GM18519 (cell line): ENCODE measurements at regions not wholly inside any gene's neighbourhood (a gene's known extent, or its start where the extent isn't known, plus 50 kb on each side); places are given as distances from the start of the nearest gene placed in this dataset.
"Not testable (repeated sequence)": the region's sequence is repeated elsewhere in the genome, so short reads cannot be mapped to it uniquely, and the experiment has no call there.

Experiments
- ATAC-seq: cut with Tn5 transposase; IDR thresholded peaks from one replicate; pipeline ENCODE4 v1.9.1; 2021; ENCODE audit warnings: mild to moderate bottlenecking, moderate library complexity; ENCODE audit not compliant: unreplicated experiment, low FRiP score

DNA sequence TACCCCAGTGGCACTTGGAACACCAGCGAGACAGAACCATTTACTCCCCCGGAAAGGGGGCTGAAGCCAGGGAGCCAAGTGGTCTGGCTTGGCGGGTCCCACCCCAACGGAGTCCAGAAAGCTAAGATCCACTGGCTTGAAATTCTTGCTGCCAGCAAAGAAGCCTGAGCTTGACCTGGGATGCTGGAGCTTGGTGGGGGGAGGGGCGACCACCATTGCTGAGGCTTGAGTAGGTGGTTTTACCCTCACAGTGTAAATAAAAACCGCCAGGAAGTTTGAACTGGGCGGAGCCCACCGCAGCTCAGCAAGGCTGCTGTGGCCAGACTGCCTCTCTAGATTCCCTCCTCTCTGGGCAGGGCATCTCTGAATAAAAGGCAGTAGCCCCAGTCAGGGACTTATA is 62.8 kb downstream of the RPS24 start:
- ATAC-seq, result not testable (repeated sequence)

DNA sequence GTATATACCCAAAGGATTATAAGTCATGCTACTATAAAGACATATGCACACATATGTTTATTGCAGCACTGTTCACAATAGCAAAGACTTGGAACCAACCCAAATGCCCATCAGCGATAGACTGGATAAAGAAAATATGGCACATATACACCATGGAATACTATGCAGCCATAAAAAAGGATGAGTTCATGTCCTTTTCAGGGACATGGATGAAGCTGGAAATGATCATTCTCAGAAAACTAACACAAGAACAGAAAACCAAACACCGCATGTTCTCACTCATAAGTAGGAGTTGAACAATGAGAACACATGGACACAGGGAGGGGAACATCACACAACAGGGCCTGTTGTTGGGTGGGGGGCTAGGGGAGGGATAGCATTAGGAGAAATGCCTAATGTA is 68.9 kb downstream of the RPS24 start:
- ATAC-seq, result not testable (repeated sequence)

DNA sequence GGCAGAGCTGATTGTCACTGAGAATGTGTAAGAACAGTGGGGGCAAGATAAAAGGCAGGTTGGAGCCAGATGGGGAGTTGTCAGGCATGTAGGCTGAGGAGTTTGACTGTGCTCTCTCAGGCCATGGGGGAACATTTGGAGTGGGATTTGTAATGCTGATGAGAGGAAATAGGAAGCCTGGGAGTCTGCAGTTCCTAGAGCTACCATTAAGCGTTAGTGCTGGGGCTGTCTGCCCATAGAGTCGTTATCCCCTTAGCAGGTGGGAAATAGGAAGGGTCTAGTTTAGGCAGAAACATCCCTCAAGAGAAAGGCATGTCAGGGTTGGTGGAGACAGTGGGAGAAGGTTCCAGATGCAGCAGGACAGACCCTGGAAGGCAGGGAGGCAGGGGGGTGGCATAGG is 75.5 kb downstream of the RPS24 start:
- ATAC-seq, result no peak

DNA sequence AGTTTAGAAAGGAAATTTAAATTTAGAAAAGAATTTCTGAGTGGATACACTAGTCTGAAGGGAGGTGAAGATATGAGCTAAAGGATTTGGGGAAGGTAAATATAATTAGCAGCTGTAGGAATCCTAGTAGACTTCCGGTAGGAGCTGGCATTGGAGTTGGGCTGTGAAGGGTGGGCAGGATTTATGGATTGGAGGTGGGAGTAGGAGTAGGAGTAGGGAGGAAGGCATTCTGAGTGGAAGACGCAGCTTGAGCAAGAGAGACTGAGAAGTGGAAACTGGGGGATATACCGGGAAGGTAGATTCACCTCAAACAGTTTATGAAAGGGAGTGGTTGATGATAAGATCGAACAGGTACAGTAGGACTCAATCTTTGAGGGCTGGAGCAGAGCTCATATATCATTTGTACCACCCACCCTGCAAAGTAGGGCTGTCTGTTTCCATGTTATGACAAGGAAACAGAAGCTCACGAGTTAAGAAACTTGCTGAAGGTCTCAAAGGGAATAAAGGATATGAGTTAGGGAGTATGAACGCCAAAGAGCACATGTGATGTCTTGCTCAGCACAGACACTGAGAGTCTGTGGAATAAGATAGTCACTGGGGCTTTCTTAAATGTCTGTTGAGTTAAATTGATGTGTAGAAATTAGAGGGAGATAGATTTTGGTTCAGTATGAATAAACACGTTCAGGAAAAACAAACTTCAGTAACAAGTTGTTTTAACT is 81.6 kb downstream of the RPS24 start:
- ATAC-seq, result no peak

DNA sequence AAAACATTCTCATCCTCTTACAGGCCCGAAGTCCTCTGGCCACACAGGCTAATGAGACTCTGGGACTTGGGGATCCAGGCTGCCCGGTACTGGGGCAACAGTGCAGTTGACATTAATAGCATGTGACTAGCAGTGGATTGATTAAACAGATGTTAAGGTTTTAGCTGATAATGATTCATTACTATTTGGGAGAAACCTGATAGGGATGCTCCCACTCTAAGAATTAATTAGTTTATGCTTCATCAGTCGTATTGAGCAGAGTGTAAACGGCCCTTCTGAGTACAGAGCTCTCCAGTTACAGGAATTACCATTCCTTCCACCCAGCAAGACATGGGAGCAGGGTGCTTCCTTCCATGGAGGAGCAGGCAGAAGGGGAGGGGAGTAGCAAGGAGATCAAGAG is 82.7 kb downstream of the RPS24 start:
- no peak for ATAC-seq

DNA sequence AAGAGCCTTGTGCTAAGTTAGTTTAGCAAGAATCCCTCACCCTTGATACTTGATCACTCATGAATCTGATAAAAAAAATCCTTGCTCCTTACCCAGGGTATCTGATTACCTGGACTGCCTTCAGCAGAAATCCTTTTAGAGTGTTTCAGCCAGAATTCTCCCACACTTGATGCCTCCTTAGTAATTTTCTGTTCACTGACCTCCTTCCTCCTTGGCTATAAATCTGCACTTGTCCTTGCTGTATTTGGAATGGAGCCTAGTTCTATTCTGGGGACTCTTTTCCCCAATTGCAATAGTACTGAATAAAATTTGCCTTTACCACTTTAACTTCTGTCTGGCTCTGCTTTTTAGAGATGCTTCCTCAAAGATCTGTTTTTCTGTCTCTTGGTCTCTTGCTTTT is 84.9 kb downstream of the RPS24 start:
- ATAC-seq, result no peak

DNA sequence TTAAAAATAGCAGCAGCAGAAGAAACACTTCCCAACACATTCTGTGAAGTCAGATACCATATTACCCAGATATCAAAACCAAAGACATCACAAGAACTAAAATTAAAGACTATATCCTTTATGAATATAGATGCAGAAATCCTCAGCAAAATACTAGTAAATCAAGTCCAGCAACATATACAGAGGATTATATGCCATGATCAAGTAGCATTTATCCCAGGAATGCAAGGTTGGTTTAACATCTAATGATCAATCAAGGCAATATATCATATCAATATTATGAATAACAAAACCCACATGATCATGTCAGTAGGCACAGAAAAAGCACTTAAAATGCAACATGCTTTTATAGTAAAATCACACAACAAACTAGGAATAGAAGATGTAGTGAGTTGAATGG is 88.1 kb downstream of the RPS24 start:
- no peak for ATAC-seq

DNA sequence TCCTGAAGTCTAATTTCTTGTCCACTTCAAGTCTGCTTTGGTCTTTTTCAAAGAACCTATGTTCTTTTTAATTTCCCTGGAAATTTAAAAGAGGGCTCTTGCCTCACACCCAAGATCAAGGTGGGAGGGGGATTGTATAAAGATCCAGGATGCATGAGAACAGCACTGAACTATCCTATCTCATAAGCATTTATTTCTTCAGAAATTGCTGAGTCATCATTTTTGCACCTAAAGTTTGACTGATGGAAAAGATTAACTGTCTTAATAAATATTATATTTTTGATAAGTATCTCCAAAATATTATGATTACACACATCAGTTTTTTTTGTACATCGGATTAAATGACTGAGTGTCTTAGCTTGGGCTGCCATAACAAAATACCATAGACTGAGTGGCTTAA is 90.5 kb downstream of the RPS24 start:
- ATAC-seq, result no peak

DNA sequence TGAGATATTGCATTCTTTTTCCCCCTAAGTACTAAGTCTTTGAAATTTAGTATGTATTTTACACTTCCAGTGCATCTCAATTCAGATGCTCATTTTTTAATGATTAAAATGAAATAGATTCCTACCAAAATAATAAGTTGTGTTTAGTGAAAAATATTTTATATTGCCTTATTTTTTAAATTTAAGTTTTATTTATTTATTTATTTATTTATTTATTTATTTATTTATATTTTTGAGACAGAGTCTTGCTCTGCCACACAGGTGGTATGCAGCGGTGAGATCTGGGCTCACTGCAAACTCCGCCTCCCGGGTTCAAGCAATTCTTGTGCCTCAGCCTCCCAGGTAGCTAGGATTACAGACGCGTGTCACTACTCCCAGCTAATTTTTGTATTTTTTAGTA is 95.5 kb downstream of the RPS24 start:
- ATAC-seq, result no peak

DNA sequence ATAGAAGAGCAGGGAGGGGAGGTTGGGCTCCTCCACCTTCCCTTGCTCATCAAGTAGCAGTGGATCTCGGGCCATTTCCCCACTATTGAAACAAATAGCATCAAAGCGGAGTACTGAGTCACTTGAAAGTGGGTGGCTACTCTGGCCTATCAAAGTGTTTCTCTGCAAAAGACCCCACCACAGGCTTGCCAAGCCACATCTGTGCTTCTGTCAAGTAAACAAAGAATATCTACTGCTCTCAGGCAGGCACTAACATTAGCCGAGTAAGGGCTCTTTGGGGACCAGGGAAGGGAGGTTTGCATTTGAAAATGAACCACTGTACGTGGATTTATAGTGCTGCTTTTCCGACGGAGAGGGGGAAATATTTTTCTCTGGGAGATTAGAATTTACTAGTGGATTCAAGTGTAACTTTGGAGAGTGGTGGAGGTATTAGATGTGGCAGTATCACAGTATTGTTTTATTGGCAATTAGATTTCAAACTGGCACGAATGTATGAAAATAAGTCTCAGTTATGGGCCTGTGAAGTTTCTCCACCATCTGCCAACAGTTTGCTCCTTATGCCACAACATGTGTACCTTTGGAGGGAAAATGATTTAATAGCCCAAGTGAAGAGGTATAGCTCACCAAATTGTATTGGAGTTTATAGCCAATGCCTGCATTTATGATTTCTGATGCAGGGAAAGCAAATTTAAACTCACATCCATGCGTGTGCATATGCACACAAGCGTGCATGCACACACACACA is 97.5 kb downstream of the RPS24 start:
- ATAC-seq, result no peak

DNA sequence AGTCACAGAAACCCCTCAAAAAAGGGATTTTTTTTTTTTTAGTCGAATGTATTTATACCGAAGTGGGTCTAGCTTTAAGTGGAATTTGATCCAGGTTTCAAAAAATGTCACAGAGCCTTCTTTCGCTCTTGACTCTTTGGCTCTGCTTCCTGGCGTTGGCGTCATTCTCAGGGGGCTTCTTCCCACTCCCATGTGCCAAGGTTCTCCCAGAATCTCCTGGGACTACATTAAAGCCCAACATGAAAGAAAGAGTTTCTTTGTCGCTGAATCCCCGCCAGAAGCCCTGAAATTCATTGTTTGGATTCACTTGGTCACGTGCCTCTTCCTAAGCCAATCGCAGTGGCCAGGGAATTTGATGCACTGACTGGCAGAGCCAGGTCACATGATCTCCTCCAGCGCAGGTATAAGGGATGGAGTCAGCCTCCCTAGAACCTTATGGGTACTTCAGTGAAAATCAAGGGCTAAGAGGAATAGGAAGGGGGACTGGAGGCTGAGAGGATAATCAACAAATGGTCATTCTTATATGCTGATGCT is 101.2 kb downstream of the RPS24 start:
- ATAC-seq, result no peak

DNA sequence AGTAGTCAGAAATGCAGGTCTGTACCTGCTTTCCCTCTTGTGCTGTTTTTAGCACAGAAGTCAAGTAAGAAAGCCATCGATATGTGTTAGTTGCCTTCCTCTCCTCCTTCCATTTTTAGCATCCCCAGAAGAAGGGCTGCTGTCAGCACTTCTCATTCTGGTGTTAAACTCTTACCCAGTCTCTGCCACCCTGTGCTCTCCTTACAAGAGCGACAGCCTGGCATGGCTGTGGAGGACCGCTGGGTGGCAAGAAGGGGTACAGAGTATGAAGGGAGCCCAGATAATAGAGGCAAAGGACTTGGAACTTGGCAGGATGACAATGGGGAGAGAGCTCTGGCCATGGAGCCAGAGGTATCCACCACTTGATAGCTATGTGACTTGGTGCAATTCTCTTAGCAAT is 103.5 kb downstream of the RPS24 start:
- ATAC-seq, result no peak

DNA sequence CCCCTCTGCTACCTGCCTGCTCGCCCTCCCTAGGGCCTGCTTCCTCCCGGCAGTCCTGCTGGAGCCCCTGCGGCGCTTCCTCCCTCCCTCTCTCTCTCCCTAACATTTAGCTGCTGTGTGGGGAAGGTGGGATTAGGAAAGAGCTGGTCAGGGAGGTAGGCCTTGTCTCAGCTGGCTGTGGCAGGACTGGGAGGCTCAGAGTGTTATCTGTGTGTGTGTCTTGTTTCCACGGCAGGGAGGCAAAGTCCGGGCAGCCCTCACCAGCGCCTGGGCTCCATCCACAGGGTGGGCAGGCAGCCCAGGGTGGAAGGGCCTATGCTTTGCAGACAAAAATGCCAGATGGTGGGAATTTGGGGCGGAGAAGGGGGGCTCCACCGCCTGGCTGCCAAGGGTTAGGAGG is 105.7 kb downstream of the RPS24 start:
- ATAC-seq, result no peak

DNA sequence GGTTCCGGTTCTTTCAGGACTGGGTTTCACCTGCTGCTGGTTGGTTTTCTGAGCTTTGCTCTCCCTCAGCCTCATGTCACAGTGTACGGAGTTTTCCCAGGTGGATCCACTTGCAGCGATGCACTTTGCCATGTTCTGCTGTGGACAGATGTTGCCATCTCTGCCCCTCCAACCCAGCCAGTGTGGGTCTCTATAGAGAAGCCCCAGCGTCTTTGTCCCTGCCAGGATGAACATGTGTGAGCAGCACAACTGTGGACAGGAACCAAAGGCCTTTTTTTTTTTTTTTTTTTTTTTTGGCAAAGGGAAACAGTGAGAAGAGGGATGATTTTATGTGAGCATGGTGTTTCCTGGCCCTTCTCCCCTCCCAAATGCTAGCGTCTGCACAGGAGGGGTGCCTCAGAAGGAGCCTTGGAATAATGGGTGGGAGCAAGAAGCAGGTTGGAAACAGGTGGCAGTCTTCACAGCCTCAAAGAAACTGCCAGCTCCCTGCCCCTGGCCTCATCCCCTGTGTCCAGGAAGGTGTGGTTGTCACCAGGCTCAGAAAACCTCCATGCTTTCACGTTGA is 106.5 kb downstream of the RPS24 start:
- no peak for ATAC-seq

DNA sequence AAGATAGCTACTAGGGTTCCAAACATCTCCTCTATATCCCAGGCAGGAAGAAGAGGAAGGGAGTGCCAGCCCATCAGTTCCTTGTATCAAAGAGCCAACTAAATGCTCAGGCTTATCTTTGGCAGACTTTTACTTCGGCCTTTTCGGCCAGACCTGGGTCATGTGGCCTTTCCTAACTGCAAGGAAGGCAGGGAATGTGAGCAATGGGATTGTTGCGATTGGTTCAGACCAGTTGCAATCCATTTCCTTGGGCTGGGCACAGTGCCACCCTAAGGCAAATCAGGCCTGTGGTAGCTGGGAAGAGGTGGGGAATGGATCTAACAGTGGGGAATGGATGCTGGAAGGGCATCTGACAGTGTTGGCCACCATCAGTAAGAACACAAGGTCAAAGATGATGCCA is 109.9 kb downstream of the RPS24 start:
- ATAC-seq, result no peak

DNA sequence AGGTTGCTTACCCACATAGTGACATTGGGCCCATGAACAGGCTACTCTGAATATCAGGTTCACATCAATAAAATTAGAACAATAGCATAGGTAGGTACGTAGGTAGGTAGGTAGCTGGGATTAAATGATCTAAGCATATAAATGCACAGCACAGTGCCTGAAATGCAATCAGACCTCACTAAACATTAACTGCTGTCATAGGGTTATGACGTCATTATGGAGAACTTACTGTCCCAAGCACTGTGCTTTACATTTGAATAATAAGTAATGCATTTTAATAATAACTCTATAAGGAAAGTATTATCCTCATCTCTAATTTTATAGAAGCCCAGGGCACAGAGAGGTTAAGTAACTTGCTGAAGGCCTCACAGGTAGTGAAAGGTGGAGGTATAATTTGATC is 112.5 kb downstream of the RPS24 start:
- ATAC-seq, result no peak

DNA sequence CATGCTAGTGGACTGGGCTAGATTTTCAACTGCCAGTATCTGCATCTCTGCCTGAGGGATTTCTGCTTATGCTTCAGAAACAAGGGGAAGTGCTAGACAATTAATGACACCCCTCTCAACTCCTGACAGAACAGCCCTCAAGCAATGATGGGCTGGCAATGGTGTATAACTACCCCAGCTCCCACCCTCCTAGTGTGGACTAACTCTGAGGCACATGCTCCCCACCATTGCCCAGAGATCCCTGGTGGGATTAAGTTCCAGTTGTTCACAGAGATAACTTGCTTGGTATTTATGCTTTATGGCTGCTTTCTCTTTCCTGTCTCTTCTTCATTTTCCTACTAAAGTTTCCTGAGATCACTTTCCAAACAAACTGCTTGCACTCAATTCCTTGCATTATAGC is 113.5 kb downstream of the RPS24 start:
- no peak for ATAC-seq

DNA sequence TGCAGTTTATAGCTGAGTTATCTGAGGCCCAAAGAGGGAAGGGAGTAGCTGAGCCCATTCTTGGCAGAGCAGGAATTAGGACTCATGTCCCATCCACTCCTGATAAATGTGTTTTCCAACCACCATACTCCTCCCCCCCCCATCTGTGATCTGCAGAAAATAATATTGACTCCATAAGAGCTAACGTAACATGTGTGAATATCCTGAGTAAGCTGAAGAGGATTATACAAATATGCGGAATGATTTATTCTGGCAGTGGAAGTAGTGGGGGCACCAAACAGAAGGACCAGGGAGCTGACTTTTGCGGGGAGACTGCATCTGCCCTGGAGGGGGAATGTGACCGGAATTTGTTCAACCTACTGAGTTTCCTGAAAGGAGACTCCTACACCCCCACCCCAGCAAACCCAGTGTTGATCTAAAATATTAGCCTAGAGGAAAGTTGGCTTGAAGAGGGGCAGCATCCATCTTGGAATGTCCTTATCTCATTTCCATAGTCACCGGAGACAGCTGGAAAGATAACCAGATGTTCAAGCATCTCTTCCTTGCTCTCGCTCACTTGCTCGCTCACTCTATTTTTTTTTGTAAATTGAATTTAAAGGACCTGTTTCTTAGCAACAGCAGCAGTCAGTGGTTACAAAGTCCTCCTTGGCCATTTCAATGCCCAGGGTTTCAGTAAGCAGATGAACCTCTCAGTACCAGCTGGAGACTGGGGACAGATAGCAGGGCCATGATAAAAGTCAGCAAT is 114.7 kb downstream of the RPS24 start:
- ATAC-seq, result no peak

DNA sequence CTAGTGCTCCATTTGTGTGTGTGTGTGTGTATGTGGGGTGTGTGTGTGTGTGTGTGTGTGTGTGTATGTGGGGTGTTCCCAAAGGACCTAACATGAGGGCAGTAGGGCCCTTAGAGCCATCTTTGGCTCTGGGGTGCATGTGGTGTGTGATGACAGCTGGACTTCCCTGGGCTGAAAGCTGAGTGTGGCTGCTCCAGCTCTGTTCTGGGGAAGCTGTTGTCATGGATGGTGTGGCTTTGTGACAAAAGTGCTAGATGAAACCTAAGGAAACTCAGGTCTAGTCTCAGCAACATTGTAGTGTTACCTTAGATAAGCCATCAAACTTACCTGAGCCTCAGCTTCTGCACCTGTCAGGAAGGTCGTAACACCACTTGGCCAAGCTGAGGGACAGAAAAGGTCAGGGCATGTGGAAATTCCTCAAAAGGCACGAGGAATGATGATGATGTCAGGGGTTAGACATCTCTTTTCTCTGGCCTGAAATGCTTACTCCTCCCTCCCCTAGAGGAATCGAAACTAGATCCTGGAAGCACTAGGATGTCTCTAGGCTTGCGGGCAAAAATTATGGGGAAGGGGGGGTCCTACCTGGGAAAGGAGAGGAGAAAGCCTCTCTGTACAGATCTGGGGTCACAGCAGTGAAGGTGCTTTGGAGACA is 115.4 kb downstream of the RPS24 start:
- ATAC-seq, result no peak

DNA sequence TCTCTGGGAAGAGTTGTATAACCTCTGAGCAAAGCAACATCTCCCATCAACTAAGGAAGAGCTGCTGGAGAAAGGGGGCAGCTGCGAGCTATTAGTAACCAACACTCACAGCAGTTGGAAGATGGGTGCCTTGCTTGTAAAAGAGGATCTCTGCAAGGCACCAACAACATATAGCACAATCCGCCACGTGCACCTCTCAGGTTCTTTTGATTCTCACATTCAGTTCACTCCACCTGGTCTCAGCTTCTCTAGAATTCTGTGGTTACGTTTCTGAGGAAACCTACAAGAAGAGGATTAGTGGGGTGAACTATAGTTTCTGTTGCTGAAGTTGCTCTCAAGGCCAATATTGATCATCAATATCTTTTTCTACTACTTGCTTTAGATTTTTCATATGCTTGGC is 117.1 kb downstream of the RPS24 start:
- no peak for ATAC-seq

DNA sequence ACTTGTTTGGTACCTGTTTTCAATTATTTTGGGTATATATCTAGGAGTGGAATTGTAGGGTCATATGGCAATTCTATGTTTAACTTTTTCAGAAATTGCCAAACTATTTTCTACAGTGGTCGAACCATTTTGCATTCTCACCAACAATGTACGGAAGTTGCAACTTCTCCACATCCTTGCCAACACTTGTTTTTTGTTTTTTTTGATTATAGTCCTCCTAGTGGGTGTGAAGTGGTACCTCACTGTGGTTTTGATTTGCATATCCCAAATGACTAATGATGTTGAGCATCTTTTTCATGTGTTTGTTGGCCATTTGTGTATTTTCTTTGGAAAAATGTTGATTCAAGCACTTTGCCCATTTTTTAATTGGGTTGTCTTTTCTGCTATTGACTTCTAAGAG is 122.1 kb downstream of the RPS24 start:
- no peak for ATAC-seq
